ENCODE measurements at regions not wholly inside any gene's neighbourhood (a gene's known extent, or its start where the extent isn't known, plus 50 kb on each side); places are given as distances from the start of the nearest gene placed in this dataset.

DNA sequence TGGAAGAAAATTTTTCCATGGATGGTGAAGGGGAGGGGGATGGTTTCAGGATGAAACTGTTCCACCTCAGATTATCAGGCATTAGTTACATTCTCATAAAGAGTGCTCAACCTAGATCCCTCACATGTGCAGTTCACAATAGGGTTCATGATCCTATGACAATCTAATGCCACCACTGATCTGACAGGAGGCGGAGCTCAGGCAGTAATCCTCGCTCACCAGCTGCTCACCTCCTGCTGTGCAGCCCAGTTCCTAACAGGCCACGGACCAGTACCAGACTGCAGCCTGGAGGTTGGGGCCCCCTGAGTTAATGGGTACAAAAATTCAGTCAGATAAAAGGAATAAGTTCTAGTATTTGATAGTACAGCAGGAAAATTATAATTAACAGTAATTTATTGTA lies 337.2 kb downstream of the NPR3 start:
- in situ Hi-C loops (cut with HindIII; ENCODE audit: low pct_ligation_motif_present, low sequenced_read_pairs), result no loop called here
- H3K4me3 ChIP-seq (ENCODE audit: low read depth, low read length), result peak overlapping the region; percentile 2
- peak overlapping the region; percentile 82 for H3K27ac ChIP-seq
- peak; percentile 21 for DNase-seq
- TF ChIP-seq, protein P1, sequence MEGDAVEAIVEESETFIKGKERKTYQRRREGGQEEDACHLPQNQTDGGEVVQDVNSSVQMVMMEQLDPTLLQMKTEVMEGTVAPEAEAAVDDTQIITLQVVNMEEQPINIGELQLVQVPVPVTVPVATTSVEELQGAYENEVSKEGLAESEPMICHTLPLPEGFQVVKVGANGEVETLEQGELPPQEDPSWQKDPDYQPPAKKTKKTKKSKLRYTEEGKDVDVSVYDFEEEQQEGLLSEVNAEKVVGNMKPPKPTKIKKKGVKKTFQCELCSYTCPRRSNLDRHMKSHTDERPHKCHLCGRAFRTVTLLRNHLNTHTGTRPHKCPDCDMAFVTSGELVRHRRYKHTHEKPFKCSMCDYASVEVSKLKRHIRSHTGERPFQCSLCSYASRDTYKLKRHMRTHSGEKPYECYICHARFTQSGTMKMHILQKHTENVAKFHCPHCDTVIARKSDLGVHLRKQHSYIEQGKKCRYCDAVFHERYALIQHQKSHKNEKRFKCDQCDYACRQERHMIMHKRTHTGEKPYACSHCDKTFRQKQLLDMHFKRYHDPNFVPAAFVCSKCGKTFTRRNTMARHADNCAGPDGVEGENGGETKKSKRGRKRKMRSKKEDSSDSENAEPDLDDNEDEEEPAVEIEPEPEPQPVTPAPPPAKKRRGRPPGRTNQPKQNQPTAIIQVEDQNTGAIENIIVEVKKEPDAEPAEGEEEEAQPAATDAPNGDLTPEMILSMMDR (IDR thresholded peaks at IDR 0.05; ENCODE audit: low read depth, low read length, missing control alignments), result no peak
- no peaks in the 10 kb centered on the region for H3K27me3 ChIP-seq (replicated peaks)
- no peaks in the 10 kb centered on the region for H3K36me3 ChIP-seq (replicated peaks)

DNA sequence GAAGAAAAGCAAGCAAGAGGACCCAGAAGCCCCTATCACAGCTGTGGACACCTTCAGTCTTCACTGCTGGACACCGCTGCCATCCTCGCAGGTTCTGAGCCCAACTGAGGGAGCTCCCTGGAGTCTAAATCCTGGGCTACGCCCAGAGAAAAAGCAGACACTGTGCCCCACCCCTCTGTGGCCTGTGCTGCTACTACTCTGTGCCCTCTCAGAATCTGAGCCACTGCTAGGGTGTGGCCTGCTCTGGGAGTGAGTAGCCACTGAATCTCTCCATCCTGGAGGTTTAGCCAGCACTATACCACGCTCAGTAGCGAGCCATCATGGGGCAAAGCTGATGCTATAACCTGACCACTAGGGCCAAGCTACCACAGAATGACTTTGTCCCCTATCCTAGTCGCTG lies 338.2 kb downstream of the NPR3 start:
- in situ Hi-C loops (cut with HindIII; ENCODE audit: low pct_ligation_motif_present, low sequenced_read_pairs), result no loop called here
- Histone ChIP-seq H3K27ac (peak overlapping the region; percentile 82), H3K27me3 (replicated peaks) (no peaks in the 10 kb centered on the region), H3K36me3 (replicated peaks) (no peaks in the 10 kb centered on the region), H3K4me3 (ENCODE audit: low read depth, low read length) (peak overlapping the region; percentile 22)
- peak; percentile 39 for DNase-seq
- TF ChIP-seq, protein P1 (IDR thresholded peaks at IDR 0.05; ENCODE audit: low read depth, low read length, missing control alignments), result no peak

DNA sequence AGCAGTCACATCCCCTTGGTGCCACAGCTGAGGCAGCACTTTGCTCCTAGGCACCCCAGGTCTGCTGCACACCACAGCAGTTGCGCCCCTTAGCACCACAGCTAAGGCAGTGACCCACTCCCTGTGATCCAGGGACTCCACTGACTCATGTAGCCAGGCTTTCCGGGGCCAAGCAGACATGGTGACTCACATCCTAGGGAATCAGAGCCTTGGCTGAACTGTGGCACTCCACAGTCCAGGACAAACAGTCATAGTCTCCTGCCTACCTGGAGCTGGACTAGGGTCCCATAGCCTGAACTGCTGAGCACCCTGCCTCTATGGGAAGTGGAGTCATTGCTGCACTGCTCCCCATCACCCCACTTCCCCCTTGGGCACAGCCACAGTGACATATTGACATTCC lies 338.7 kb downstream of the NPR3 start:
- Histone ChIP-seq H3K4me3 (ENCODE audit: low read depth, low read length) (no peak overlapping the region), H3K27me3 (replicated peaks) (no peaks in the 10 kb centered on the region), H3K27ac (peak overlapping the region; percentile 82), H3K36me3 (replicated peaks) (no peaks in the 10 kb centered on the region)
- in situ Hi-C loops (cut with HindIII; ENCODE audit: low pct_ligation_motif_present, low sequenced_read_pairs), result no loop called here
- TF ChIP-seq, protein P1 (IDR thresholded peaks at IDR 0.05; ENCODE audit: low read depth, low read length, missing control alignments), result no peak
- DNase-seq, result peak; percentile 94

DNA sequence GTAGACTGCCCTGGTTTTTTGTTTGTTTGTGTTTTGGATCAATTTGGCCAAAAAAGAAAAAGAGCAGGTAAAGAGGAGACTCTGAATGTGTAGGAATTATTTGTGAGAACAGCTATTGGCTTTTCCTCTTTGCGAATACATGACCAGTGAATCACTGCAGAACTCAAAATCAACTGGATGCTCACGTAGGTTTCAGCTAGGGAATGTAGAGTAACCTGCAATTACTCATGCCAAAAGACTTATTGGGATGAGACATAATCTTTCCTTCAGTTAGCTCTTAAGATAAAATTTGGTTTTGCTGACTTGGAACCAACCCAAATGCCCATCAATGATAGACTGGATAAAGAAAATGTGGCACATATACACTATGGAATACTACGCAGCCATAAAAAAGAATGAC lies 348.0 kb downstream of the NPR3 start:
- TF ChIP-seq, protein P1 (IDR thresholded peaks at IDR 0.05; ENCODE audit: low read depth, low read length, missing control alignments), result no peak
- in situ Hi-C loops (cut with HindIII; ENCODE audit: low pct_ligation_motif_present, low sequenced_read_pairs), result no loop called here
- Histone ChIP-seq H3K27ac (no peak overlapping the region), H3K27me3 (replicated peaks) (no peaks in the 10 kb centered on the region), H3K4me3 (ENCODE audit: low read depth, low read length) (no peak overlapping the region), H3K36me3 (replicated peaks) (no peaks in the 10 kb centered on the region)
- DNase-seq, result no peak

DNA sequence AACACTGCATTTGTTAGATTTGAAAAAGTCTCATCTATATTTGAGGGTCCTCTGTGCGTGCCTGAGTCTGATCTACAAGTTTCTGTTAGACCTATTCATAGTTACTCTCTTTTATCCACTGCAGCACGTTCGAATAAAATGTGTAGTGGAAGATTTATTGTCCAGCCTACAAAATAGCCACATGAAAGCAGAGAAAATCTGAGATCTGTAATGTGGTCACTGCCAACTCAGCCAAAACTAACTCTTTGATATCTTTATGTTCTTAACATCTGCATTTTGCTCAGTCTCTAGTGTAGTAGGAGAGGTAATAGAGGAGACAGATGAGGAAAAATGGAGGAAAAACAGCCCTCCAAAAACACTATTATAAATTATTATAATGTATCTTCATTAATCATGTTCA lies 354.0 kb downstream of the NPR3 start:
- TF ChIP-seq, protein P1 (IDR thresholded peaks at IDR 0.05; ENCODE audit: low read depth, low read length, missing control alignments), result no peak
- no peak overlapping the region for H3K4me3 ChIP-seq (ENCODE audit: low read depth, low read length)
- no peaks in the 10 kb centered on the region for H3K27me3 ChIP-seq (replicated peaks)
- H3K36me3 ChIP-seq (replicated peaks), result no peaks in the 10 kb centered on the region
- DNase-seq, result no peak
- in situ Hi-C loops (cut with HindIII; ENCODE audit: low pct_ligation_motif_present, low sequenced_read_pairs), result no loop called here
- no peak overlapping the region for H3K27ac ChIP-seq

DNA sequence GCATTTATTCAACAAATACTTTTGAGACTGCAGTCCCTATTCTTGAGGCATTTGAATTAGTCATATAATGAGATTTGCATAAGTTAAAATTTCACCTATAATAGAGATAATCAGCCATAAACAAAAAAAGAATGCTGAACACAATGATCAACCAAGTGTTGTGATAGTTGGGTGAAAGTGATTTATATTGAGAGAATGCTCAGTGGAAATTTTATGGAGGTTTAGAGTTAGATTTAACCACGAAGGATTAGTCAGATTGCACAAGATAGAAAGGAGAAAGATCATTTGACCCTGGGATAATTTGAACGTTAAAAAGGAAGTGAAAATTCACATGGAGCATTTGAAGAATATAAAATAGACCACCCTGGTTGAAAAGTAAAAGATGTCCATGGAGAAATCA lies 356.2 kb downstream of the NPR3 start:
- in situ Hi-C loops (cut with HindIII; ENCODE audit: low pct_ligation_motif_present, low sequenced_read_pairs), result no loop called here
- no peak overlapping the region for H3K4me3 ChIP-seq (ENCODE audit: low read depth, low read length)
- no peaks in the 10 kb centered on the region for H3K27me3 ChIP-seq (replicated peaks)
- no peak overlapping the region for H3K27ac ChIP-seq
- TF ChIP-seq, protein P1 (IDR thresholded peaks at IDR 0.05; ENCODE audit: low read depth, low read length, missing control alignments), result no peak
- no peak for DNase-seq
- H3K36me3 ChIP-seq (replicated peaks), result no peaks in the 10 kb centered on the region

Data from brain microvascular endothelial cell (primary cell).